ENCODE measurements at regions not wholly inside any gene's neighbourhood (a gene's known extent, or its start where the extent isn't known, plus 50 kb on each side); places are given as distances from the start of the nearest gene placed in this dataset.
"Not testable (repeated sequence)": the region's sequence is repeated elsewhere in the genome, so short reads cannot be mapped to it uniquely, and the experiment has no call there.

DNA sequence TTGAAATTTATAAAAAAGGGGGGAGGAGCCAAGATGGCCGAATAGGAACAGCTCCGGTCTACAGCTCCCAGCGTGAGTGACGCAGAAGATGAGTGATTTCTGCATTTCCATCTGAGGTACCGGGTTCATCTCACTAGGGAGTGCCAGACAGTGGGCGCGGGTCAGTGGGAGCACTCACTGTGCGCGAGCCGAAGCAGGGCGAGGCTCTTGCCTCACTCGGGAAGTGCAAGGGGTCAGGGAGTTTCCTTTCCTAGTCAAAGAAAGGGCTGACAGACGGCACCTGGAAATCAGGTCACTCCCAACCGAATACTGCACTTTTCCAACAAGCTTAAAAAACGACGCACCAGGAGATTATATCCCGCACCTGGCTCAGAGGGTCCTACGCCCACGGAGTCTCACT lies 364.4 kb downstream of the BCL11A start:
- TF ChIP-seq, protein P1, sequence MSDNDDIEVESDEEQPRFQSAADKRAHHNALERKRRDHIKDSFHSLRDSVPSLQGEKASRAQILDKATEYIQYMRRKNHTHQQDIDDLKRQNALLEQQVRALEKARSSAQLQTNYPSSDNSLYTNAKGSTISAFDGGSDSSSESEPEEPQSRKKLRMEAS (IDR thresholded peaks at IDR 0.05): not testable (repeated sequence)
- TF ChIP-seq CHD2 (IDR thresholded peaks at IDR 0.05; ENCODE audit: low read length, partially characterized antibody); RAD21 (conservative IDR thresholded peaks at IDR 0.05 in 1 of 2, IDR thresholded peaks at IDR 0.05 in 1 of 2); ESRRA (IDR thresholded peaks at IDR 0.05; ENCODE audit: borderline replicate concordance, low read length); POLR2A (IDR thresholded peaks at IDR 0.05; ENCODE audit: low read length); RFX5 (IDR thresholded peaks at IDR 0.05): not testable (repeated sequence)

Data from A549 (cell line).